HG03432 (cell line): ENCODE measurements at regions not wholly inside any gene's neighbourhood (a gene's known extent, or its start where the extent isn't known, plus 50 kb on each side); places are given as distances from the start of the nearest gene placed in this dataset.

Source experiments
- ATAC-seq: cut with Tn5 transposase; IDR thresholded peaks from one replicate; pipeline ENCODE4 v1.9.1; 2021; ENCODE audit warnings: mild to moderate bottlenecking, moderate library complexity; ENCODE audit not compliant: unreplicated experiment

GRCh38 chr13:85544756-85545155, 254.5 kb downstream of the SLITRK6 start:
- no peak for ATAC-seq

GRCh38 chr13:85543144-85543543, 256.1 kb downstream of the SLITRK6 start:
- ATAC-seq = no peak

- ATAC-seq = no peak
Measured at GRCh38 chr13:85541476-85541875, 257.7 kb downstream of the SLITRK6 start.

- ATAC-seq = no peak
Measured at GRCh38 chr13:85538957-85539356, 260.3 kb downstream of the SLITRK6 start.

- no peak for ATAC-seq
Measured at GRCh38 chr13:85537601-85538000, 261.6 kb downstream of the SLITRK6 start.

- no peak for ATAC-seq
Measured at GRCh38 chr13:85536706-85537105, 262.5 kb downstream of the SLITRK6 start.

GRCh38 chr13:85535316-85536084, 263.7 kb downstream of the SLITRK6 start:
- no peak for ATAC-seq

GRCh38 chr13:85533911-85534310, 265.3 kb downstream of the SLITRK6 start:
- ATAC-seq = no peak

- no peak for ATAC-seq
Measured at GRCh38 chr13:85529218-85529594, 270.0 kb downstream of the SLITRK6 start.

- ATAC-seq = no peak
Measured at GRCh38 chr13:85528491-85529217, 270.6 kb downstream of the SLITRK6 start.

GRCh38 chr13:85527316-85527715, 271.9 kb downstream of the SLITRK6 start:
- ATAC-seq = no peak

GRCh38 chr13:85525411-85525810, 273.8 kb downstream of the SLITRK6 start:
- no peak for ATAC-seq

- ATAC-seq = no peak
Measured at GRCh38 chr13:85521657-85522056, 277.6 kb downstream of the SLITRK6 start.

GRCh38 chr13:85520445-85520844, 278.8 kb downstream of the SLITRK6 start:
- no peak for ATAC-seq

- no peak for ATAC-seq
Measured at GRCh38 chr13:85519363-85519762, 279.9 kb downstream of the SLITRK6 start.

- no peak for ATAC-seq
Measured at GRCh38 chr13:85512421-85512820, 286.8 kb downstream of the SLITRK6 start.

GRCh38 chr13:85509512-85509911, 289.7 kb downstream of the SLITRK6 start:
- no peak for ATAC-seq

GRCh38 chr13:85508683-85509329, 290.4 kb downstream of the SLITRK6 start:
- ATAC-seq = no peak

GRCh38 chr13:85503797-85504196, 295.4 kb downstream of the SLITRK6 start:
- ATAC-seq = no peak

GRCh38 chr13:85501616-85502015, 297.6 kb downstream of the SLITRK6 start:
- ATAC-seq = no peak

GRCh38 chr13:85500696-85501256, 298.4 kb downstream of the SLITRK6 start:
- ATAC-seq = no peak

- ATAC-seq = no peak
Measured at GRCh38 chr13:85498774-85499173, 300.4 kb downstream of the SLITRK6 start.
